A549 (cell line): ENCODE measurements at regions not wholly inside any gene's neighbourhood (a gene's known extent, or its start where the extent isn't known, plus 50 kb on each side); places are given as distances from the start of the nearest gene placed in this dataset.

Experiments used
- ATAC-seq, 2 experiments: fragments of 200-7000 bp in 1 of 2; fragments of >200 bp in 1 of 2; cut with Nextera tagmentation in 1 of 2; cut with Tn5 transposase in 1 of 2; 3 replicates each; pipeline versions ENCODE4 v1.8.0 to v1.9.1; 2018 to 2020; ENCODE audit warnings: mild to moderate bottlenecking in 1 of 2, moderate library complexity in 1 of 2
- CTCF ChIA-PET: fragments of 300-600 bp; sonication (Branson Sonifier 250); formaldehyde crosslinking; extraction: SDS; loops from one replicate; lab custom pipeline; 2021; ENCODE audit warnings: antibody characterized with exemption, inconsistent platforms; lab: Yijun Ruan, JAX
- POLR2A ChIA-PET: fragments of 350-600 bp; formaldehyde crosslinking; extraction: SDS; loops from one replicate; lab custom pipeline; 2021; ENCODE audit warnings: antibody characterized with exemption, inconsistent platforms; lab: Yijun Ruan, JAX
- DNase-seq, 2 experiments: peaks; one replicate each; pipeline versions ENCODE4 v3.0.0 to v3.0.0-alpha.2; 2011 to 2016; ENCODE audit warnings: low read depth in 1 of 2, low spot score in 1 of 2
- FAIRE-seq: peaks from 2 replicates; lab custom pipeline; 2011; peaks lifted over from hg19 to GRCh38; lab: Jason Lieb, UNC
- H3K27ac ChIP-seq, 2 experiments: fragments of >200 bp; sonication (Bioruptor Twin); formaldehyde crosslinking; 3 replicates each; pipeline ENCODE4 v1.5.1; 2016 to 2017
- H3K4me1 ChIP-seq: fragments of >200 bp; sonication (Bioruptor Twin); formaldehyde crosslinking; 3 replicates; pipeline ENCODE4 v1.6.1; 2016
- H3K4me2 ChIP-seq: fragments of >200 bp; sonication (Bioruptor Twin); formaldehyde crosslinking; 3 replicates; pipeline ENCODE4 v1.6.1; 2016
- H3K4me3 ChIP-seq: fragments of >200 bp; sonication (Bioruptor Twin); formaldehyde crosslinking; 3 replicates; pipeline ENCODE4 v1.5.1; 2016
- H3K9me3 ChIP-seq: fragments of >200 bp; sonication (Bioruptor Twin); formaldehyde crosslinking; 3 replicates; pipeline ENCODE4 v1.6.1; 2016
- BHLHE40 ChIP-seq: IDR thresholded peaks from 2 replicates; pipeline ENCODE4 v1.6.1; 2012; ENCODE audit warnings: low read depth, low read length, inconsistent platforms
- CBX8 ChIP-seq: fragments of 200-600 bp; sonication (generic); IDR thresholded peaks from 2 replicates; pipeline ENCODE4 v1.6.1; 2016
- CEBPB ChIP-seq, 2 experiments: fragments of >200 bp in 1 of 2; sonication (Bioruptor Twin) in 1 of 2; formaldehyde crosslinking in 1 of 2; IDR thresholded peaks; 2 replicates each; pipeline ENCODE4 v1.6.1; 2012 to 2016
- CHD2 ChIP-seq: fragments of 150-350 bp; IDR thresholded peaks from 2 replicates; pipeline ENCODE4 v1.6.1; 2014; ENCODE audit warnings: low read length; ENCODE audit not compliant: partially characterized antibody
- ESRRA ChIP-seq: fragments of 150-350 bp; IDR thresholded peaks from 2 replicates; pipeline ENCODE4 v1.6.1; 2014; ENCODE audit warnings: mild to moderate bottlenecking, low read length, borderline replicate concordance
- FOXS1 ChIP-seq: fragments of 250-450 bp; sonication (Bioruptor Pico); IDR thresholded peaks from 2 replicates; pipeline ENCODE4 v1.5.0; 2020; ENCODE audit warnings: mild to moderate bottlenecking, moderate library complexity
- HDAC2 ChIP-seq: fragments of 200-600 bp; sonication (generic); IDR thresholded peaks from 2 replicates; pipeline ENCODE4 v1.6.1; 2016
- HMGXB4 ChIP-seq: fragments of 250-450 bp; sonication (Bioruptor Pico); IDR thresholded peaks from 2 replicates; pipeline ENCODE4 v1.5.0; 2021; ENCODE audit warnings: mild to moderate bottlenecking, moderate library complexity, borderline replicate concordance
- HOXA7 ChIP-seq: fragments of 250-450 bp; sonication (Bioruptor Pico); IDR thresholded peaks from 2 replicates; pipeline ENCODE4 v1.5.0; 2020; ENCODE audit warnings: mild to moderate bottlenecking, moderate library complexity
- HOXB13 ChIP-seq: fragments of 250-450 bp; sonication (Bioruptor Pico); IDR thresholded peaks from 2 replicates; pipeline ENCODE4 v1.5.0; 2020; ENCODE audit warnings: low read depth, mild to moderate bottlenecking, moderate library complexity
- JUNB ChIP-seq: fragments of >200 bp; sonication (Bioruptor Twin); formaldehyde crosslinking; IDR thresholded peaks from 2 replicates; pipeline ENCODE4 v1.6.1; 2016
- MAFK ChIP-seq: fragments of 450-650 bp; IDR thresholded peaks from 2 replicates; pipeline ENCODE4 v1.6.1; 2014; ENCODE audit not compliant: partially characterized antibody
- PHF8 ChIP-seq: fragments of 200-600 bp; sonication (generic); IDR thresholded peaks from 2 replicates; pipeline ENCODE4 v1.6.1; 2016; ENCODE audit warnings: low read depth, mild to moderate bottlenecking, antibody characterized with exemption, moderate library complexity, borderline replicate concordance
- POLR2A ChIP-seq: IDR thresholded peaks from 2 replicates; pipeline ENCODE4 v1.6.1; 2012; ENCODE audit warnings: mild to moderate bottlenecking, low read length
- RFX5 ChIP-seq: fragments of 450-650 bp; IDR thresholded peaks from 2 replicates; pipeline ENCODE4 v1.7.1; 2014; ENCODE audit warnings: antibody characterized with exemption, mild to moderate bottlenecking, moderate library complexity
- TP53 ChIP-seq: fragments of 250-450 bp; sonication (Bioruptor Pico); IDR thresholded peaks from 2 replicates; pipeline ENCODE4 v1.5.0; 2021; ENCODE audit warnings: mild to moderate bottlenecking, moderate library complexity
- ZC3H11A ChIP-seq: fragments of 450-650 bp; IDR thresholded peaks from 2 replicates; pipeline ENCODE4 v1.6.1; 2014; ENCODE audit warnings: antibody characterized with exemption, mild to moderate bottlenecking
- ZNF302 ChIP-seq: fragments of 250-450 bp; sonication (Bioruptor Pico); IDR thresholded peaks from 2 replicates; pipeline ENCODE4 v1.9.0; 2021; ENCODE audit warnings: inconsistent platforms, mild to moderate bottlenecking, moderate library complexity
- ZSCAN20 ChIP-seq: fragments of 250-450 bp; sonication (Bioruptor Pico); IDR thresholded peaks from 2 replicates; pipeline ENCODE4 v1.8.0; 2022; ENCODE audit warnings: mild to moderate bottlenecking, moderate library complexity
- WGBS: methylation state at CpG from one replicate; pipeline ENCODE4 v1.1.6; 2017; ENCODE audit errors: missing lambda C conversion rate; 5-methylcytosine and 5-hydroxymethylcytosine counted together
- TF ChIP-seq, protein P1 (sequence below): IDR thresholded peaks from 2 replicates; pipeline ENCODE4 v1.6.1; 2012; ENCODE audit warnings: low read depth, borderline replicate concordance
- TF ChIP-seq, protein P2 (sequence below): fragments of >200 bp; sonication (Bioruptor Twin); formaldehyde crosslinking; IDR thresholded peaks from 3 replicates; pipeline ENCODE4 v1.6.1; 2016

- CTCF ChIA-PET: no interaction called here
- no peak overlapping the region for H3K27ac ChIP-seq
These were observed 286.9 kb downstream of the GADD45G start for GRCh38 chr9:89891591-89892304.

DNA sequence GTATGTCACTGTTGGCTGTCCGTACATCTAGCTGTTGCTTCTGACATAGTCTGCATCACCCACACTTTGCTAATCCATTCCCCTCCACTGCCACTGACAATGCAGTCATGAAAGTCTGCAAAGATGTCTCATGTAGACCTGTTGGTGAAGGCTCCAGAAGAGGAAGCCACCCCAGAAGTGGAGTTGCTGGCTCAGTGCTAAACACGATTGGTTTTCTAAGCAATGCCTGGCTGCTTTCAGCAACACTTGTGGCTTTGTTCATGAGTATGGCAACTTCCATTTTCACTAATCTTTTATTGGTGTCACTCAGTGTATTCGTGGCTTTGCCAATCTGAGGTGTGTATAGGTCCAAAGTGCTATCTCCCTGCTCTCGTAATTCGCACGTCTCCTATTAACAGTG, 288.1 kb downstream of the GADD45G start:
- ATAC-seq (no peak), DNase-seq (no peak), FAIRE-seq (no peak)
- TF ChIP-seq CEBPB (IDR thresholded peaks at IDR 0.05): no peak
- no peak for TF ChIP-seq TP53 (CRISPR knock-in tag)
- no peak for TF ChIP-seq RFX5
- no peak for TF ChIP-seq CBX8
- no peak for TF ChIP-seq ZC3H11A
- no peak for TF ChIP-seq PHF8
- no peak for TF ChIP-seq ZSCAN20 (CRISPR knock-in tag)
- TF ChIP-seq, protein P1, sequence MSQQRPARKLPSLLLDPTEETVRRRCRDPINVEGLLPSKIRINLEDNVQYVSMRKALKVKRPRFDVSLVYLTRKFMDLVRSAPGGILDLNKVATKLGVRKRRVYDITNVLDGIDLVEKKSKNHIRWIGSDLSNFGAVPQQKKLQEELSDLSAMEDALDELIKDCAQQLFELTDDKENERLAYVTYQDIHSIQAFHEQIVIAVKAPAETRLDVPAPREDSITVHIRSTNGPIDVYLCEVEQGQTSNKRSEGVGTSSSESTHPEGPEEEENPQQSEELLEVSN: no peak
- no peak for TF ChIP-seq CHD2
- TF ChIP-seq FOXS1: no peak
- TF ChIP-seq JUNB: no peak
- TF ChIP-seq HDAC2: no peak
- TF ChIP-seq ESRRA: no peak
- TF ChIP-seq HOXA7: no peak
- TF ChIP-seq, protein P2, sequence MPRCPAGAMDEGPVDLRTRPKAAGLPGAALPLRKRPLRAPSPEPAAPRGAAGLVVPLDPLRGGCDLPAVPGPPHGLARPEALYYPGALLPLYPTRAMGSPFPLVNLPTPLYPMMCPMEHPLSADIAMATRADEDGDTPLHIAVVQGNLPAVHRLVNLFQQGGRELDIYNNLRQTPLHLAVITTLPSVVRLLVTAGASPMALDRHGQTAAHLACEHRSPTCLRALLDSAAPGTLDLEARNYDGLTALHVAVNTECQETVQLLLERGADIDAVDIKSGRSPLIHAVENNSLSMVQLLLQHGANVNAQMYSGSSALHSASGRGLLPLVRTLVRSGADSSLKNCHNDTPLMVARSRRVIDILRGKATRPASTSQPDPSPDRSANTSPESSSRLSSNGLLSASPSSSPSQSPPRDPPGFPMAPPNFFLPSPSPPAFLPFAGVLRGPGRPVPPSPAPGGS: no peak
- TF ChIP-seq HOXB13 (CRISPR knock-in tag): no peak
- no peak for TF ChIP-seq ZNF302 (CRISPR knock-in tag)
- TF ChIP-seq, all 56 proteins: peak for 0
- H3K27ac ChIP-seq: no peak overlapping the region
- H3K4me2 ChIP-seq: no peak overlapping the region
- WGBS: 72% methylated on average over 6 of the region's 6 CpGs
- H3K4me3 ChIP-seq: no peak overlapping the region
- CTCF ChIA-PET: no interaction called here
- no peaks in the 10 kb centered on the region for H3K4me1 ChIP-seq
- POLR2A ChIA-PET: no interaction called here
- no peaks in the 10 kb centered on the region for H3K9me3 ChIP-seq

More at GRCh38 chr9:89891591-89892304, 286.9 kb downstream of the GADD45G start:
- no peak overlapping the region for H3K4me3 ChIP-seq
- DNase-seq: no peak
- 64% methylated on average over 6 of the region's 6 CpGs for WGBS
- H3K9me3 ChIP-seq: no peaks in the 10 kb centered on the region
- FAIRE-seq: no peak
- POLR2A ChIA-PET: no interaction called here
- H3K4me1 ChIP-seq: no peaks in the 10 kb centered on the region
- no peak for ATAC-seq
- no peak for TF ChIP-seq BHLHE40
- TF ChIP-seq ZNF302 (CRISPR knock-in tag): no peak
- TF ChIP-seq HMGXB4 (CRISPR knock-in tag): no peak
- TF ChIP-seq MAFK: no peak
- no peak for TF ChIP-seq FOXS1
- H3K4me2 ChIP-seq: no peak overlapping the region

GRCh38 chr9:89893886-89894285, 289.1 kb downstream of the GADD45G start:
- TF ChIP-seq CHD2 (no peak), TP53 (CRISPR knock-in tag) (no peak), POLR2A (no peak)
- ATAC-seq (no peak), DNase-seq (no peak), FAIRE-seq (no peak)
- no peaks in the 10 kb centered on the region for H3K9me3 ChIP-seq
- no peak overlapping the region for H3K4me2 ChIP-seq
- WGBS: 94% methylated on average over 2 of the region's 2 CpGs
- no peaks in the 10 kb centered on the region for H3K4me1 ChIP-seq
- POLR2A ChIA-PET: no interaction called here
- CTCF ChIA-PET: no interaction called here
- no peak overlapping the region for H3K4me3 ChIP-seq
- H3K27ac ChIP-seq: no peak overlapping the region
